ENCODE measurements at regions not wholly inside any gene's neighbourhood (a gene's known extent, or its start where the extent isn't known, plus 50 kb on each side); places are given as distances from the start of the nearest gene placed in this dataset.

GRCh38 chr3:5565026-5565425, 377.5 kb downstream of the EDEM1 start:
- Histone ChIP-seq H3K27ac (ENCODE audit: low read depth, low read length, severe bottlenecking) (no peak overlapping the region), H3K4me1 (ENCODE audit: control insufficient read depth, insufficient read depth, low read length, poor library complexity, severe bottlenecking) (no peaks in the 10 kb centered on the region), H3K4me3 (ENCODE audit: extremely low read depth, insufficient read depth, low read length, poor library complexity, severe bottlenecking) (no peak overlapping the region), H3K9me3 (ENCODE audit: control insufficient read depth, low read length) (no peaks in the 10 kb centered on the region), H3K36me3 (ENCODE audit: control insufficient read depth, insufficient read depth, low read length) (no peaks in the 10 kb centered on the region)
- 50 to 82% methylated on average over 1 to 2 of the region's 4 CpGs for WGBS, 2 experiments (ENCODE audit: insufficient coverage in 2 of 2)

- H3K36me3 ChIP-seq (ENCODE audit: control insufficient read depth, insufficient read depth, low read length): no peaks in the 10 kb centered on the region
- no peak overlapping the region for H3K4me3 ChIP-seq (ENCODE audit: extremely low read depth, insufficient read depth, low read length, poor library complexity, severe bottlenecking)
- no peak overlapping the region for H3K27ac ChIP-seq (ENCODE audit: low read depth, low read length, severe bottlenecking)
- no peaks in the 10 kb centered on the region for H3K4me1 ChIP-seq (ENCODE audit: control insufficient read depth, insufficient read depth, low read length, poor library complexity, severe bottlenecking)
- no peaks in the 10 kb centered on the region for H3K9me3 ChIP-seq (ENCODE audit: control insufficient read depth, low read length)
- WGBS, 2 experiments (ENCODE audit: insufficient coverage in 2 of 2): 63 to 83% methylated on average over 1 of the region's 2 CpGs
Observed at GRCh38 chr3:5567113-5567512, 379.6 kb downstream of the EDEM1 start.

- Histone ChIP-seq H3K4me1 (ENCODE audit: control insufficient read depth, insufficient read depth, low read length, poor library complexity, severe bottlenecking) (no peaks in the 10 kb centered on the region), H3K4me3 (ENCODE audit: extremely low read depth, insufficient read depth, low read length, poor library complexity, severe bottlenecking) (no peak overlapping the region), H3K36me3 (ENCODE audit: control insufficient read depth, insufficient read depth, low read length) (no peaks in the 10 kb centered on the region), H3K27ac (ENCODE audit: low read depth, low read length, severe bottlenecking) (no peak overlapping the region), H3K9me3 (ENCODE audit: control insufficient read depth, low read length) (no peaks in the 10 kb centered on the region)
- 0 to 27% methylated on average over 1 to 3 of the region's 5 CpGs for WGBS, 2 experiments (ENCODE audit: insufficient coverage in 2 of 2)
Observed at GRCh38 chr3:5568451-5568850, 380.9 kb downstream of the EDEM1 start.

GRCh38 chr3:5569152-5569551, 381.6 kb downstream of the EDEM1 start:
- Histone ChIP-seq H3K9me3 (ENCODE audit: control insufficient read depth, low read length) (no peaks in the 10 kb centered on the region), H3K27ac (ENCODE audit: low read depth, low read length, severe bottlenecking) (no peak overlapping the region), H3K4me3 (ENCODE audit: extremely low read depth, insufficient read depth, low read length, poor library complexity, severe bottlenecking) (no peak overlapping the region), H3K36me3 (ENCODE audit: control insufficient read depth, insufficient read depth, low read length) (no peaks in the 10 kb centered on the region), H3K4me1 (ENCODE audit: control insufficient read depth, insufficient read depth, low read length, poor library complexity, severe bottlenecking) (no peaks in the 10 kb centered on the region)
- WGBS, 2 experiments (ENCODE audit: insufficient coverage in 2 of 2): 100% methylated on average over 1 of the region's 4 CpGs; no CpG with 5 or more reads in 1 of the 2 experiments

- WGBS, 2 experiments (ENCODE audit: insufficient coverage in 2 of 2): 73 to 81% methylated on average over 5 to 6 of the region's 6 CpGs
- no peaks in the 10 kb centered on the region for H3K36me3 ChIP-seq (ENCODE audit: control insufficient read depth, insufficient read depth, low read length)
- no peaks in the 10 kb centered on the region for H3K4me1 ChIP-seq (ENCODE audit: control insufficient read depth, insufficient read depth, low read length, poor library complexity, severe bottlenecking)
- no peak overlapping the region for H3K27ac ChIP-seq (ENCODE audit: low read depth, low read length, severe bottlenecking)
- H3K9me3 ChIP-seq (ENCODE audit: control insufficient read depth, low read length): no peaks in the 10 kb centered on the region
- H3K4me3 ChIP-seq (ENCODE audit: extremely low read depth, insufficient read depth, low read length, poor library complexity, severe bottlenecking): no peak overlapping the region
Observed at GRCh38 chr3:5572168-5572567, 384.7 kb downstream of the EDEM1 start.

- Histone ChIP-seq H3K4me1 (ENCODE audit: control insufficient read depth, insufficient read depth, low read length, poor library complexity, severe bottlenecking) (no peaks in the 10 kb centered on the region), H3K27ac (ENCODE audit: low read depth, low read length, severe bottlenecking) (no peak overlapping the region), H3K36me3 (ENCODE audit: control insufficient read depth, insufficient read depth, low read length) (no peaks in the 10 kb centered on the region), H3K4me3 (ENCODE audit: extremely low read depth, insufficient read depth, low read length, poor library complexity, severe bottlenecking) (no peak overlapping the region), H3K9me3 (ENCODE audit: control insufficient read depth, low read length) (no peaks in the 10 kb centered on the region)
- WGBS, 2 experiments (ENCODE audit: insufficient coverage in 2 of 2): 91 to 100% methylated on average over 3 to 5 of the region's 7 CpGs
Observed at GRCh38 chr3:5576277-5577011, 388.9 kb downstream of the EDEM1 start.

GRCh38 chr3:5579139-5579602, 391.7 kb downstream of the EDEM1 start:
- WGBS, 2 experiments (ENCODE audit: insufficient coverage in 2 of 2): 83 to 90% methylated on average over 1 to 2 of the region's 2 CpGs
- no peak overlapping the region for H3K4me3 ChIP-seq (ENCODE audit: extremely low read depth, insufficient read depth, low read length, poor library complexity, severe bottlenecking)
- no peak overlapping the region for H3K27ac ChIP-seq (ENCODE audit: low read depth, low read length, severe bottlenecking)
- no peaks in the 10 kb centered on the region for H3K36me3 ChIP-seq (ENCODE audit: control insufficient read depth, insufficient read depth, low read length)
- no peaks in the 10 kb centered on the region for H3K4me1 ChIP-seq (ENCODE audit: control insufficient read depth, insufficient read depth, low read length, poor library complexity, severe bottlenecking)
- no peaks in the 10 kb centered on the region for H3K9me3 ChIP-seq (ENCODE audit: control insufficient read depth, low read length)

- H3K9me3 ChIP-seq (ENCODE audit: control insufficient read depth, low read length): no peaks in the 10 kb centered on the region
- WGBS, 2 experiments (ENCODE audit: insufficient coverage in 2 of 2): 92 to 95% methylated on average over 3 to 4 of the region's 4 CpGs
Observed at GRCh38 chr3:5579946-5580345, 392.4 kb downstream of the EDEM1 start.

GRCh38 chr3:5580826-5581225, 393.3 kb downstream of the EDEM1 start:
- Histone ChIP-seq H3K4me1 (ENCODE audit: control insufficient read depth, insufficient read depth, low read length, poor library complexity, severe bottlenecking) (no peaks in the 10 kb centered on the region), H3K27ac (ENCODE audit: low read depth, low read length, severe bottlenecking) (no peak overlapping the region), H3K9me3 (ENCODE audit: control insufficient read depth, low read length) (no peaks in the 10 kb centered on the region), H3K36me3 (ENCODE audit: control insufficient read depth, insufficient read depth, low read length) (no peaks in the 10 kb centered on the region), H3K4me3 (ENCODE audit: extremely low read depth, insufficient read depth, low read length, poor library complexity, severe bottlenecking) (no peak overlapping the region)
- WGBS, 2 experiments (ENCODE audit: insufficient coverage in 2 of 2): 60 to 92% methylated on average over 1 to 2 of the region's 2 CpGs

More at GRCh38 chr3:5579946-5580345, 392.4 kb downstream of the EDEM1 start:
- Histone ChIP-seq H3K4me3 (ENCODE audit: extremely low read depth, insufficient read depth, low read length, poor library complexity, severe bottlenecking) (no peak overlapping the region), H3K27ac (ENCODE audit: low read depth, low read length, severe bottlenecking) (no peak overlapping the region), H3K4me1 (ENCODE audit: control insufficient read depth, insufficient read depth, low read length, poor library complexity, severe bottlenecking) (no peaks in the 10 kb centered on the region), H3K36me3 (ENCODE audit: control insufficient read depth, insufficient read depth, low read length) (no peaks in the 10 kb centered on the region)

- Histone ChIP-seq H3K4me3 (ENCODE audit: extremely low read depth, insufficient read depth, low read length, poor library complexity, severe bottlenecking) (no peak overlapping the region), H3K9me3 (ENCODE audit: control insufficient read depth, low read length) (no peaks in the 10 kb centered on the region), H3K36me3 (ENCODE audit: control insufficient read depth, insufficient read depth, low read length) (no peaks in the 10 kb centered on the region), H3K27ac (ENCODE audit: low read depth, low read length, severe bottlenecking) (no peak overlapping the region), H3K4me1 (ENCODE audit: control insufficient read depth, insufficient read depth, low read length, poor library complexity, severe bottlenecking) (no peaks in the 10 kb centered on the region)
- 100% methylated on average over 2 of the region's 2 CpGs; no CpG with 5 or more reads in 1 of the 2 experiments for WGBS, 2 experiments (ENCODE audit: insufficient coverage in 2 of 2)
Observed at GRCh38 chr3:5581743-5582142, 394.2 kb downstream of the EDEM1 start.

GRCh38 chr3:5583920-5584319, 396.4 kb downstream of the EDEM1 start:
- no peak overlapping the region for H3K4me3 ChIP-seq (ENCODE audit: extremely low read depth, insufficient read depth, low read length, poor library complexity, severe bottlenecking)
- H3K27ac ChIP-seq (ENCODE audit: low read depth, low read length, severe bottlenecking): no peak overlapping the region
- WGBS, 2 experiments (ENCODE audit: insufficient coverage in 2 of 2): 64 to 87% methylated on average over 3 to 4 of the region's 4 CpGs
- H3K4me1 ChIP-seq (ENCODE audit: control insufficient read depth, insufficient read depth, low read length, poor library complexity, severe bottlenecking): no peaks in the 10 kb centered on the region
- H3K36me3 ChIP-seq (ENCODE audit: control insufficient read depth, insufficient read depth, low read length): no peaks in the 10 kb centered on the region
- no peaks in the 10 kb centered on the region for H3K9me3 ChIP-seq (ENCODE audit: control insufficient read depth, low read length)

Measured in mesodermal cell (in vitro differentiated cells).